HG02678 (cell line): ENCODE measurements at regions not wholly inside any gene's neighbourhood (a gene's known extent, or its start where the extent isn't known, plus 50 kb on each side); places are given as distances from the start of the nearest gene placed in this dataset.
A peak's percentile ranks its signal among the peaks of the same experiment; 100 is the strongest.
"Not testable (repeated sequence)": the region's sequence is repeated elsewhere in the genome, so short reads cannot be mapped to it uniquely, and the experiment has no call there.

Experiments used
- ATAC-seq: cut with Tn5 transposase; IDR thresholded peaks from one replicate; pipeline ENCODE4 v1.9.1; 2021; ENCODE audit warnings: mild to moderate bottlenecking, moderate library complexity; ENCODE audit not compliant: unreplicated experiment

DNA sequence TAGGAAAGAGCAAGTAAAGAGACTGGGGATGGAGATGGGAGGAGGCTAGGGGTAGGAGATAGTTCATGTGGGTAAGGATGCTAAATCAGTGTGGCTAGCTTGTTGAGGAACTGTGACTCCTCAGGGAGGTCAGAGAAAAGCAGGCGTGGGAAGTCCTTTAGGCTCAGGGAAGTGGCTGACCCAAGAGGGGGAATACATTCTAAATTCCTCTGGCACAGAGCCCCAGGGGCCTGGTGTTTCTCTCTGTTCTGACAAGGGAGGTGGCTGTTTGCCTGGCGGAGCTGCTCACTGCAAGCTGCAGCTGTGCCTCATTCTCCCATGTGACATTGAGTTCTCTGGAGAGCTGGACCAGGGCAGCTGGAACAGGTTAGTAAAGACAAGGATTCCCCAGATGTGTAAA lies 152.2 kb upstream of the SLC38A2 start:
- no peak for ATAC-seq

DNA sequence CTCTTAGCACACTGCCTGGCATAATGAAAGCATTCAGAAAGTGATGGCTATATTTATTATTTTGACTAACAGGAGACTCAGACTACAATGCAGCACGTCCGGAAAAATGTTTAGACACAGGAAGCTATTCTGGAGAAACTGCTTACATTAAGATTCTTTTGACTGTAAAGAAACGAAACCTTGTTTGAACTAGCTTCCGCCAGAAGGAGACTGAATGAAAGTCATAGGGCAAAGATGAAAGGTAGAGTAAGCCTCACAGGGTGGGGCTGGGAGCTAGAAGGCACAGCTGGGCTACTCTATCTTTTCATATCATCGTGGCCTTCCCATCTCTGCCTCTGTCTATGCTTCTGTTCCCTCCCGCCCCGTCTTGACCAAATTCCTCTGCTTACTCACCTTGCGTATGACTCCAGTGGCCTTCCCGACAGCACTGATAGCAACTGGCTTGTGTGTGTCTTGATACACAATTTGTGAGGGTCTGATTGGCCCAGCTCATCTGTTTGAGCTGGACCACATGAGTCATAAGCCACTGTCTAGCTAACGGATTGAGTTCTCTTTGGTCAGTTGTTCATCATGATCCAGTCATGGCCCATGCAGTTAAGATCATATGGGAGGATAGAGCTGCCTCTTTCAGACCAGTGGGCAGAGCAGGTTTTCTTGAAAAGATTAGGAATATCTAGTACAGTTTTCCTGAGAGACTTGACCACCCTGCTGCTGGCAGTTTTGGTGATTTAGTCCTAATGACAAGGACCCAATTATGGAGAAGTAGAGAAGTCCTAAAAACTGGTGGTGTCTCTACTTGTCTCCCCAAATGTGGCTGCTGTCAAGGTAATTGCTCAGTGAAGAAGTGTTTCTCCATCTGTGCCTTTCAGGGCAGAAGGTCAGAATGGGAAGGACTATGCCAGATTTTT lies 151.5 kb upstream of the SLC38A2 start:
- ATAC-seq = peak; percentile 86

DNA sequence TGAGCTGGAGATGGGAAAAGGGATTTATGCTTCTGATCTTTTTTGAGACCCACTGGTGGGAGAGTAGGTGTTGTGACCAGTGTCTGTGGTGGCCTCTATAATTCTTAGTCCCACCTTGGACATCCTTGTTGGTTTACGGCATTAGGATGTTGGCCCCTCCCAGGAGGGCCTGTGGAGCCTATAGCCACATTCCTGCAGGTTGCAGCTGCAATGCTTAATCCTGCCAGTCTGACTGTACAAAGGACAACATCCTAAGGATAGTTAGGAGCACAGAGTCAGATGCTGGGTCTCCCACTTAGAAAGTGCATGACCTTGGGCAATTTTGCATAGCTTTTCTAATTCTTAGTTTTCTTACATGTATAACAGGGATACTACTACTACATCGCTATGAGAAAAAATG lies 150.9 kb upstream of the SLC38A2 start:
- no peak for ATAC-seq

DNA sequence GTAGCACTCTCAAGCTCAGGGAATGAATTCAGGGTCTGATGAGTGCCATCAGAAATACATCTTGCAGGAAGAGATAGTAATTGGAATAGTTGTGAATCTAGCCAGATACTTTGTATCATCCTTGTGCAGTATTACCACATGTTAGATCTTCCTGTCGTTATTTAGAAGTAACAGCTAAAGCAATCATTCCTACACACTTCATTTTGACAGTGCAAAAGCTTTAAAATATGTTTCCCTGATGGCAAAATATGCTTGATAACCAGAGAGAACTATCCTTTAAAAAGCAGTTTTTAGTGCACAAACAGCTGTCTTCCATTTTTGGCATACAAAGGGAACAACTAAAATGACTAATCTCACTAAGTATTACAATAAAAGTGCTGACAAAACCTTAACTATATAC lies 149.5 kb upstream of the SLC38A2 start:
- ATAC-seq = no peak

DNA sequence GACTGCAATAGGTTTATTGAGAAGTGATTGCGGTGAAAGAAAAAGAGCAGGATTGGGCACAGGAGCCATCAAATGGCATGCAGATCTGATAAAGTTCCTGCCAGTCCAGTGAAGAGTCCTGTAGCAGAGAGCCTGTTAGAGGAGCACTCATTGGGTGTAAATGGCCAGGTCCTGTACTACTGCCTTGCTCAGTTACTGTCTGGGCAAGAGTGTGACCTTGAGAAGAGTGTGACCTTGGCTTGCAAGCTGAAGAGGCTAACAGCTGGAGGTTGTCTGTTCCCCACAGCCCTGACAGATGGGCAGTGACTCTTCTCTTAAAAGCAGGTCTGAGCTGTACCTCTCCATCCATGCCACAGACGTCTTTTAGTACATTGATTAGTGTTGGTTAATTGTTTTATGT lies 148.6 kb upstream of the SLC38A2 start:
- ATAC-seq = no peak

DNA sequence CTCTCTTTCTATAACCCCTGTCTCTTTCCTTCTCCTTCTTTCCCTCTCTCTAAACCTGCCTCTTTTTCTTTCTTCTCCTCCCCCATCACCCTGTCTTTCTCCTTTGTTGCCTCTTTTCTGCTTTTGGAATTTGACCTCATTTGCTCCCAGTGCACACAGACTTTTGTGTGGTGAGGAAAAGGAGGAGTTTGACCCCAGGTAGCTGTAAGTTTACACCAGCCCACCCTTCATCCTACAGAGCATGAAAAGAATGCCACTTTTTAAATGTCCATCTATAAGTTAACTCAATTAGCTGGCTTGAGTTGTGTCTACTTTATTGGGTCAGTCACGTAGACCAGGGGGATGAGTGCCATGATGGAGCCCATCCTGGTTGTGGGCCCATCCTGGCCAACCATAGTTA lies 146.8 kb upstream of the SLC38A2 start:
- no peak for ATAC-seq

DNA sequence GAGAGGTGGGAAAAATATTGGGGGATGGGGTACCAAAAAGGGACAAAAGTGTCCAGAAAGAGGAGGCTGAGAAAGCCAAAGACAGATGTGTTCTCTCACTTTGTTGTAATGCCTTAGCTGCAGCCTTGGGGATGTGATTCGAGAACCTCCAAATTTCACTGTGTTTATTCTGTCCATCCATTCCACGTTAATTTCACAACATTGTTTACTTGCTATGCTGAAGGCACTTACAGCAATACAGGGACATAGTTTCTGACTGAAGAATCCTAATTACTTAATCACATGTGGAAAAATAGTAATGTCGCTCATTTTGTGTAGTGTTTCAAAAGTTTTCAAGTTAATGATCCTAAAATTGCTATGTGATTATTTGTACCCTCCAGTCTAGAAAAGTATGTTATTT lies 146.2 kb upstream of the SLC38A2 start:
- ATAC-seq = no peak

DNA sequence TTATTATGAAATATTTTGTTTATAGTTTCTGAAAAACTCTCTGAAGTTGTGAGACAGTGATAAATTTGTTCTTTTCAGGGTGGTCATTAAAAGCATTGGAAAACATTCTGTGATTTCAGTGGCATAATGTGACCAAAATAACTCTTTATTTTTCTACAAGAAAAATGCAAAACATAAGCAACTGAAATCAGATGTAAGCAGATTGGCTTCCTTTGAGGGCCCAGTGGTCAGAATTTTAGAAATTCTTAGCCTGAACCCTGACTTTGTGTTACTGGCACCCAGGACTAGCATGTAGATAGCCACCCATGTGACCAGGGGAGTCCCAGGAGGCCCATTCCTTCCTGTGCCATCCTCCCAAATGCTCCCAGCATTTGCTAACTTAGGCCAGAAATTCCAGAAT lies 145.6 kb upstream of the SLC38A2 start:
- ATAC-seq = no peak

DNA sequence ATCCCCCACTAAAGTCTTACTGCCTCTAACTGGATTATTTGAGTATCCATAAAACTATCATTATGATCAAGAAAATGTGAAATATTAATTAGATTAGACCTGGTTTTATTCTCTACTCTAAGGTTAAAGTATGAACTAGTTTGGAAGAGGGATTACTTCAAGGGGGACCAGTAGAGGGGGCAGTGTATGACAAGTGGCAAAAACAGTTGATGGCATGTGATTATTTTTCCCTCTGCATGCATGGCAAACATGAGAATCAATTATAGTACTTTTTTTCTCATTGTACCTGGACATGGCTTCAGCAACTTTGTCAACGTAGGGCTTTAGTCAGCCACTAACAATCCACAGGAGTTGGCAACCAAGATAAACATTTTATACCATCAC lies 145.0 kb upstream of the SLC38A2 start:
- ATAC-seq = peak; percentile 28

DNA sequence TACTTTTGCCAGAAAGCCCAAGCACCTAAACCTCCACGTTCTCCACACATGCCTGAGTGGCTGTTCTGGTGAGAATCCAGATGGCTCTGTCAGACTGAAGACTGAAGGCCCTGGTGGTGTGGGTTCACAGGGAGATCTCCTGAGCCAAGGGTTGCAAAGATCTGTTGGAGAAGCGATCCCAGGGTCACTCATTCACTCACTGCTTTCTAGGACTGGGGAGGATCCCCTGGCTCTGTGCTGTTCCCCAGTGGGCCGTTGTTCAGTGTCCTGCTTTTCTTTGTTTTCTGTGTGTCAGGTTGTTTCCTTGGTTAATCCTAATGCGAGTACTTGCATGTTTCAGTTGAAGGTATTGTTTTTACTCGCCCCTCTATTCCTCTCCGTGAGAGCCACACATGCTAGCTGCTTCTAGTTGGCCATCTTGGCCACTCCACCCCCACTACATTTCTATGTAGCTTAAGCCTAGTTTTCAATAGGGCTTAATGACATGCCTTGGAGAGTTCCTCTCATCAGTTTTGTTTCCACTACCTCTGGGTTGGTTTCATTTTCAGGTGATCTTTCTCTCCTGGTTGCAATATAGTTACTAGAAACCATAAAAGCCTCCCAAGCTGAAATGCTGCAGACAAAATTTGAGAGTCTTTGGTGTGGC lies 144.5 kb upstream of the SLC38A2 start:
- peak; percentile 95 for ATAC-seq

DNA sequence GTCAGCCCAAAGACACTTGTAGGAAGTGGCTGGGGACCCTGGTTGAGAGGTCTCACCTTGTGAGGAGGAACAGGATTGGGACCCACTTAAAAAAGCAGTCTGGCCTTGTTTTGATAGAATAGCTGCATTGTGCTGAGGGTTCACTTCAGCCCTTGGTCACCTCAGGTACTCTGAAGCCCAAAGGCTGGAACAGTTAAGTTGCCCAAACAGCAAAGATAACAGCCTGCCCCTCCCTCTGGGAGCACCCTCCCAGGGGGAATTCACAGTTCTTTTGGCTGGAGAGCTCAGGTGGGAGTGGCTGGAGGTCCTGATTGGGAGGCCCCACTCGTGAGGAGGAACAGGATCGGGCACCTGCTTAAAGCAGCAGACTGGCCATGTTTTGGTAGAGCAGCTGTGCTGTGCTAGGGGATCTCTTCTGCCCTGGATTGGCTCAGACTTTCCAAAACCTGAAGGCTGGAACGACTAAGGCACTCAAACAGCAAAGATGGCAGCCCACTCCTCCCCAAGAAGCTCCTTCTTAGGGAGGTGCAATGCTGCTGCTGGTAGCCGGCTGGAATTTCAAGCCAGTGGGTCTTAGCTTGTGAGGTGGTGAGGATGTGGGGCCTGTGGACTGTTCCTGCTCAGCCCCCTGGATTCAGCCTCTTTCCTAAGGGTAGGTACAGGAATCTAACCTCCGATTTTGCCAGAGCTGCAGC lies 143.8 kb upstream of the SLC38A2 start:
- no peak for ATAC-seq

DNA sequence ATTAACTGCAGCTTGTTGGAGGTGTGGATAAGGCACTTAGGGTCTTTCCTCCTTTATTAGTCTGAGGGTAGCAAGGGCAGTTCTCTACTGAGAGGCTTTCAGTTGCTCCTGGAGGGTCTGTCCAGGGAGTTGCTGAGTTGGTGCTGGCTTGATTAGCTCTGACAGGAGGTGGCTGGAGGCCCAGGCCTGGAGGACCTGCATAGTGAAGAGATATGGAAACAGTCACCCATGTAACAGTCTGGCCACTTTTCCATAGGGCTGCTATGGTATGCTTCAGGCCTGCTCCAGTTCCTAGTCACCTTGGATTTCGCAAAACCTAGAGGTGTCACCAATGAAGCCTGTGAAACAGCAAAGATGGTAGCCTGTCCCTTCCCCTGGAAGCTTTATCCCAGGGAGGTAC lies 143.3 kb upstream of the SLC38A2 start:
- ATAC-seq = no peak

DNA sequence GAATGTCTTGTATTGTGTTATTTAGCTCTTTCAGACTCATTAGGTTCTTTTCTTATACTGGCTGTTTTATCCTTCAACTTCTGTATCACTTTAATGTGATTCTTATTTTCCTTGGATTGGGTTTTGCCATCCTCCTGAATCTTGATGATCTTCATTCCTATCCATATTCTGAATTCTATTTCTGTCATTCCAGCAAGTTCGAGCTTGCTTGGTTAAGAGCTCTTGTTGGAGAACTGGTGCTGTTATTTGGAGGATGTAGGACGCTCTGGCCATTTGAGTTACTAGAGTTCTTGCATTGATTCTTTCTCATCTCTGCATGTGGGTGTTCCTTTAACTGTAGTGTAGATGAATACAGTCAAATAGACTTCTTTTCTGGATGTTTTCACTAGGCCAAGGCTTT lies 142.3 kb upstream of the SLC38A2 start:
- no peak for ATAC-seq

DNA sequence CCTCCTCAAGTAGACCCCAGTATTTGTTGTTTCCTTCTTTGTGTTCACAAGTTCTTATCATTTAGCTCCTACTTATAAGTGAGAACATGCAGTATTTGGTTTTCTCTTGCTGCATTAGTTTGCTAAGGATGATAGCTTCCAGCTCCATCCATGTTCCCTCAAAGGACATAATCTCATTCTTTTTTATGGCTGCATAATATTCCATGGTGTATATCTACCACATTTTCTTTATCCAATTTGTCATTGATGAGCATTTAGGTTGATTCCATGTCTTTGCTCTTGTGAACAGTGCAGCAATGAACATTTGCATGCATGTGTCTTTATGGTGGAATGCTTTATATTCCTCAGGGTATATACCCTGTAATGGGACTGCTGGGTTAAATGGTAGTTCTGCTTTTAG lies 137.7 kb upstream of the SLC38A2 start:
- not testable (repeated sequence) for ATAC-seq

DNA sequence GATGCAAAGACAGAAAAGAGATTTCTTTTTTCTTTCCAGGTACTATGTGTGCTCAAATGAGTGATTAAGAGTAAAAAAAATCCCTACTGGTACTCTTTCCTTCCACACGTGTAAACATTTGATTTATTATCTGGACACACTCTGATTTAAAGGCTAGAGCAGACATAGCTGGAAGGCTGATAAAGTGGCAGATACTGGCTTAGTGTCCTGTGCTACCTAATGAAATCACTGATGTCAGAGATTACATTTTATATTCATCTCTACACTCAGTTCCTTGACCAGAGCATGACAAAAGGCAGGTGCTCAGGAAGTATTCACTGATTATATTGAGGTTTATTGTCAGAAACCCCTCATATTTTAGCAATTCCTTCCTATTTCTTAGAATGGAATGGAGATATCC lies 136.6 kb upstream of the SLC38A2 start:
- ATAC-seq = no peak

DNA sequence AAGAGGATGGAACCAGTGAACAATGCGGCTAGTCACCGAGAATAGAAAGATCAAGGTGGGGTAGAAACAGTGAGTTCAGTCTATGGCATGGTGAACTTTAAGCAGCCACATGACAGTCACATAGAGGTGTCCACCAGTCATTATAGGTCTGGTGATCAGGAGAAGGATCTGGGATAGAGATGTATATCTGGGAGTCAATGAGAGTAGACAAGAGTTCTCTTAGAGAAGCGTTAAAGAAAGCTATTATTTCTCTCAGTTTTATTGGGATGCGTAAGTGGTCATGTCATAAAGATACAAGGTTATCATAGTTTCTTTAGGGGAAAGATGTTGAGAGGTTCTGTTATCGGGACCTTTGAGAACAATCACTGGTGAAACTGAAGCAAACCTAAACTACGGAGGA lies 136.1 kb upstream of the SLC38A2 start:
- ATAC-seq = no peak

DNA sequence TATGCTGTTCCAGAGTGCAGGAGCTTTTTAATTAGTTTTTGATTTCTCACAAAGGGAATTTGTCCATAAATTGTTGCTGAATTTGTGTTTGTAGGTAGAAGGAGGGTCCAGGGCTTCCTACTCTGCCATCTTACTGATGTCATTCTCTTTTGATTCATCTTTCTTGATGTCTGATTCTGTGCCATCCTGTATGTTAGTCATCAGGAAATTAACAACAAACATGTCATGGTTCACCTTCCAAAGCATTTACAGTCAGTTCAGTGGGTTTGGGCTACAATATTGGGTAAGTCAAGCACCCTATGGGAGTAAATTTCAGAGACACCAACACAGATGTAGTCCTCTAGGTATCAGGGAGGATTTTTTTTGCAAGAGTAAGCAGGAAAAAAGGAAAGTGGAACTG lies 135.2 kb upstream of the SLC38A2 start:
- ATAC-seq = no peak

DNA sequence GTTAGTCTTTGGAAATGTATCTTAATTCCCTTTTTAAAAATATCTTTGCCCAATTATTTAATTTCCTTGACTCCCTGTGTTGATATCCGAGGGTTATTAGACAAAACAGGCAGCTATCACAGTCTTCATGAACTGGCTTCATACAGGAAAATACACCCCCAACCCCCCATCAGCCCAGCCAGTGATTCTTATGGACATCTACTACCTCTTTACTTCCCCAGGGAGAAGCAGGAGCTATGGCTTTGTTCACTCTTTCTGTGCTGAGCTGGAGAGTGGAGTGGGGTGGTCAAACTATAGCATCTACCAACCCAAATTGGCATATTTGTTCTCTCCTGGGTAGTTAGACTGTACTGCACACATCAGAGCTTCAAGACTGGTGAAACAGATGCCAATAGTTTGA lies 134.4 kb upstream of the SLC38A2 start:
- ATAC-seq = no peak

DNA sequence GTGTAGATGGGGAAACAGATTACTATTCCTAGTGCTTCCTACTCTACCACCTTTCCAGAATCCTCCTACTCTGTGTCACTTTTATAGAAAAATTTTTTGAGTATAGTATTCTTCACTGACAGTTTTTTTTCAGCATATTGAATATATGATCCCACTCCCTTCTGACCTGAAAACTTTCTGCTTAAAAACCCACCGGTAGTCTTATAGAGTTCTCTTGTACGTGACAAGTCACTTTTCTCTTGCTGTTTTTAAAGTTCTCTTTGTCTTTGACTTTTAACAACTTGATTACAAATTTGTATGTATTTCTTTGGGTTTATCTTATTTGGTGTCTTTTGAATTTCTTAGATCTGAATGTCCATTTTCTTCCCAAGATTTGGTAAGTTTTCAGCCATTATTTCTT lies 133.6 kb upstream of the SLC38A2 start:
- ATAC-seq = no peak

DNA sequence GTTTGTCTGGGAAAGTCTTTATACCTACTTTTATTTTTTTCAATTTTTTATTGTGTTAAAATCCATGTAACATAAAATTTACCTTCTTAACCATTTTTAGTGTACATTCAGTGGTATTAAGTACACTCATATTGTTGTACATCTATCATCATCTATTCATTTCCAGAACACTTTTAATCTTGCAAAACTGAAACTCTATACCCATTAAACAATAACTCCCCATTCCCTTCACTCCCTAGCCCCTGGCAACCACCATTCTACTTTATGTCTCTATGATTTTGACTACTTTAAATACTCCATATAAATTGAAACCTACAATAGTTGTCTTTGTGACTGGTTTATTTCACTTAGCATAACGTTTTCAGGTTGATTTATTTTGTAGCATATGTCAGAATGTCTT lies 131.9 kb upstream of the SLC38A2 start:
- ATAC-seq = no peak

DNA sequence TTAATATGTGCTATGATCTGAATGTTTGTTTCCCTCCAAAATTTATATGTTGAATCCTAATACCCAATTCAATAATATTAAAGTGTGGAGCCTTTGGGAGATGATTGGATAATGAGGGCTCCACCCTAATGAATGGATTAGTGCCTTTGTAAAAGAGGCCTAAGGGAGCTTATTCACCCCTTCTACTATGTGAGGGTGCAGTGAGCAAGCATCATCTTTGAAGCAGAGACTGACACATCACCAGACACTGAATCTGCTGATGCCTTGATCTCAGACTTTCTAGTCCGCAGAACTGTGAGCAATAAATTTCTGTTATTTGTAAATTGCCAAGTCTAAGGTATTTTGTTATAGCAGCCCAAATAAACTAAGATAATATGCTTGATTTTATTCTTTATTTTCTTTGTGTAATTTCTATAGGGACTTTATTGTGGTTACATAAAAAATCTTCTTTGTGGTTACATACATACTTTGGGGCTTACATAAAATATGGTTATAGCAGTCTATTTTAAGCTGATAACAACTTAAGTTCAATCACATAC lies 131.1 kb upstream of the SLC38A2 start:
- no peak for ATAC-seq

DNA sequence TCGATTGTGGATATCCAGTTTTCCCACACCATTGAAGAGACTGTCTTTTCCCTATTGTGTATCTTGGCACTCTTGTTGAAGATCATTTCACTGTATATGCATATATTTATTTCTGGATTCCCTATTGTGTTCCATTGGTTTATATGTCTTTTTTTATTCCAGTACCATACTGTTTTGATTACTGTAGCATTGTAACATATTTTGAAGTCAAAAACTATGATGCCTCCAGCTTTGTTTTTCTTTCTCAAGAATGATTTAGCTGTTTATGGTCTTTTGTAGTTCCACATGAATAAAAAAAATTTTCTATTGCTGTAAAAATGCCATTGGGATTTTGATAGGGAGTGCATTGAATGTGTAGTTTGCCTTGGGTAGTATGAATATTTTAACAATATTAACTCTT lies 128.1 kb upstream of the SLC38A2 start:
- no peak for ATAC-seq
